Activated T-cell treated with anti-CD3 and anti-CD28 coated beads, Interleukin-2, amount 50 U/mL, for 48 hours (primary cell): ENCODE measurements at regions not wholly inside any gene's neighbourhood (a gene's known extent, or its start where the extent isn't known, plus 50 kb on each side); places are given as distances from the start of the nearest gene placed in this dataset.

ENCODE experiments used
- DNase-seq, 2 experiments: peaks; one replicate each; pipeline ENCODE4 v3.0.0-alpha.2; 2020

DNA sequence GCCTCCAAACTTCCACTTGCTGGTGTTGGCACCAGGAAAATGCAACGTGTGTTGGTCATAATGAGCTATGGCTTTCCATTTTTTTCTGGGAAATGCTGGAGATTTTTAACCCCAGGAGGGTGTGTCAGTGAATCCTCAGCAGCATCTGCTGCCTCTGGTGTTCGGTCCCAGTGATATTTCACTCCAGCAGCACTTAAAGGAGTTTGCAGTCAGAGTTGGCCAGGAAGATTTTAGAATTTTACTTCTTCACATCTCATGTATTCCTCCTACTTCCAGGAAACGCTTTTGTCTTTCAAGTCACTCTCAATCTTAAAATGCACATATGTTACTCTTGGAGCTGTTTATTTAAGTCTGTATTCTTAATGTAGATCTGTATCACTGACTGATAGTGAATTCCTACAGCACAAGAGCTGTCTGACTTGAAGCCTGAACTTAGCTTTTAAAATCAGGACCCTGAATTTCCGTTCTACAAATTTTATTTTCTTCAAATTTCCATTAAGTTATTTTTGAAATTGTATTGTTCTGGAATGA lies 903.4 kb upstream of the SLC10A2 start:
- no peak for DNase-seq

- DNase-seq: no peak
Measured at GRCh38 chr13:103965506-103966243, 899.5 kb upstream of the SLC10A2 start.

GRCh38 chr13:103961784-103962183 lies 895.6 kb upstream of the SLC10A2 start:
- DNase-seq: no peak

DNA sequence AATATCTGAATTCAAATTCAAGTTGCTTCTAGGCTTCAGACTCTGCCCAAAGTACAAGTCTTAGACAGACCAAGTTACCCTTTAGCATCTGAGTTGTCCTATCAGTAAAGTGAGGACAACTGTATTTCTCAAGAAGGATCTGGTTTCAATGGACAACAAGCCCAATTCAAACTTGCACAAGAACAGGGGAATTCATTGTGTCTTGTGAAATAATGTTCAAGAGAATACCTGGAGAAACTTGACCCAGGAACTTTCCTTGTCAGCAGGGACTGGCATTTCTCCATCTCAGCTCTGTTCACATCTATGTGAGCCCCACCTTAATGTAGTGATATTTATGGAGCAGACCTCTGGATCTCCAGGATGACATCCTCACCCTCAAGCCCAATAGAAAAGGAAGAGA lies 894.9 kb upstream of the SLC10A2 start:
- no peak for DNase-seq

DNA sequence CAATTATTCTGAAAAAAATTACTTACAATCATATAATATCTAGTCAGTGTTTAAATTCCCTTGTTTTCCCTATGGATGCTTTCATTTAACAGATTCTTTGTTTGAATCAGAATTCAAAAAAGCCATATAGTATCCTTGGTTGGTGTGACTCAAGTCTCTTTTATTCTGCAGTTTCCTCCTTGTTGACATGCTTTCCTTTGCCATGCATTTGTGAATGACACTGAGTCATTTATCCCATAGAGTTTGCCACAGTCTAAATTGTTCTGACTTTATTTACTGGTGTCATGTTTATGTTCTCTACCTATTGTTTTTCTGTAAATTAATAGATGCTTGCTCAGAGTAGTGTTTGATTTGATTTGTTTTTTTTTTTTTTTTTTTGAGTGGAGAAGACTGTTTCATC lies 893.8 kb upstream of the SLC10A2 start:
- no peak for DNase-seq

- DNase-seq: no peak
Measured at GRCh38 chr13:103958691-103959090, 892.5 kb upstream of the SLC10A2 start.

GRCh38 chr13:103957939-103958338 lies 891.7 kb upstream of the SLC10A2 start:
- DNase-seq: no peak

DNA sequence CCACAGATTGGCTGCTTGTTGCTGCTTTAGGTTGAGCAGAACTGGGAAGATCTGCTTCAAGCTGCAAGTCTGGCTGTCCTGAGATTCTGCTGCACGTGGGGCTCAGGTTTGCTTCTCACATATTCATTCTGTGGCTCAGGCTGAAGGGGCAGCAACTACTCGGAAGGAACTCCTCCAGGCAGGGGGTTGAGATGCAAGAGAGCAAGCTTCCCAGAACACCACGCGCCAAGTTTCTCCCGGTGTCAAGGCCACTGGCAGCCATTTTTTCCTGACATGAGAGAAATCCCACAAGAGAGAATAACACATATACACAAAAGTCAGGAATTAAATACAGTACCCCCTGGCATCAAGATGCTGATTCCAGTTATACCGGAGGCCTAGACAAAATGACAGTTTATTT lies 887.6 kb upstream of the SLC10A2 start:
- DNase-seq: no peak

GRCh38 chr13:103952183-103952582 lies 886.0 kb upstream of the SLC10A2 start:
- DNase-seq: no peak

DNA sequence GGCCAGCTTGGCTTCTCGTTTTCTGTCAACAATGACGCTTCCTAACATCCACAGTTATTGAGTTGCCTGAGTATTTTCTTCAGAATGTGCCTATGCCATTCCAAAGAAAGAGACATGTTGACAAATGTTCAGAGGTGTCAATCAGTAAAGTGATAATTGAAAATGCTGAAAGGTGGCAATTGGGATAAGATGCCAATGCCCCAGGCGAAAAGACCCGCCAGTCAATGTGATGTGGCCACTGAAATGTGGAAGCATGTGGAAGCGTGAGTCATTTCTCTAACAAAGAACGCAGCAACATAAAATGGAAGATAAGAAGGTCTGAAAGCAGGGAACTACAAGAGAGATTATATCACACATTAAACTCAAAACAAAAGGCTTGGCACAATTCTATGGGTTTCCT lies 882.2 kb upstream of the SLC10A2 start:
- no peak for DNase-seq

DNA sequence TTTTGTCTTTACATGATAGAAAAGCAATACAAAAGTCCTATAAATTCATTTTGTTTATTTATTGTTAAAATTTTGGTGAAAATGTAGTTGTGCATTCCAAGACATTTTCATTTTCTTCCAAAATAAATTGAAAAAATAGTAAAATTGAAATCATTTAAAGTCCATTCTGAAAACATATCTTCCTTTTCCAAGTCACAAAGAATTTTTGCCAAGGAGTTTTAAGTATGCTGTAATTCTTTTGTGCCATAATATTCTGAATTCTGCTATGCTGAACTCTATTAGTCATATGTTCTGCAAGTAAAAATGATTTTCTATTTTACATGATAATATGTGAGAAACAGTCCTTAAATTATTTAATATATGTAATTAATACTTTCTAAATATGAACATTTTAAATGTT lies 879.6 kb upstream of the SLC10A2 start:
- DNase-seq: no peak

- DNase-seq: no peak
Measured at GRCh38 chr13:103941506-103942140, 875.4 kb upstream of the SLC10A2 start.

DNA sequence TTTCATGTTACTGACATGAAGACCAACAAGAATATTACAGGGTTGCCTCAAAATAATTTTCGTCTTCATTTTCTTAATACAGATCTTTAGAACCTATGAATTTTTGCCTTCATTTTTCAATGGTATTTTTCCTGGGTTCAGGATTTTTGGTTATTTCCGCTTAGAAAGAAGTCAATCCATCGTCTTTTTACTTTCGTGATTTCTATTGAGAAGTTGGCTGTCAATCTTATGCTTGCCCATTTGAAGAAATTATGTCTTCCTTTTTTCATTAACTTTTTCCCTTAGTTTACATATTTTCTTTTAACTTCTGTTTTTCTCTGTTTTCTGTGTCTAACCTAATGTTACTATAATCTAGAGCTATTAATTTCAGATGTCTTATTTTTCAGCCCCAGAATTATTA lies 868.9 kb upstream of the SLC10A2 start:
- DNase-seq: no peak

GRCh38 chr13:103931885-103932284 lies 865.7 kb upstream of the SLC10A2 start:
- no peak for DNase-seq

- DNase-seq: no peak
Measured at GRCh38 chr13:103931331-103931845, 865.2 kb upstream of the SLC10A2 start.

DNA sequence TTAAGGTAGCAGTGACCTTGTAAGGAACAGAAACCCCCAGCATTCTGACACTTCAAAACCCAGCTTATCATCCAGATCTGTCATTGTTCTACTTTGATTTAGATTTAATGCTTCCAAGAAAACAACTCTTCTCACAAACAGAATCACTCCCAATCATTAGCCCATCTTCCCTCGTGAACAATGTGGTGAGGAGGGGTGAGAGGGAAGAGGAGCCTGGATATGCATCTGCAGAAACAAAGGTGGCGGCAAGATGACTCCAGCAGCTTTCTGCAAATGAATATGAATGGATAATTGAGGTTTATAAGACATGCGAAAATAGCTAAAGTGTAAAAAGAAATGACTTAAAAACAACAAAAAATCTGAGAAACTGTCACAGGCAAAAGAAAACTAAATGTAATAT lies 859.9 kb upstream of the SLC10A2 start:
- no peak for DNase-seq

DNA sequence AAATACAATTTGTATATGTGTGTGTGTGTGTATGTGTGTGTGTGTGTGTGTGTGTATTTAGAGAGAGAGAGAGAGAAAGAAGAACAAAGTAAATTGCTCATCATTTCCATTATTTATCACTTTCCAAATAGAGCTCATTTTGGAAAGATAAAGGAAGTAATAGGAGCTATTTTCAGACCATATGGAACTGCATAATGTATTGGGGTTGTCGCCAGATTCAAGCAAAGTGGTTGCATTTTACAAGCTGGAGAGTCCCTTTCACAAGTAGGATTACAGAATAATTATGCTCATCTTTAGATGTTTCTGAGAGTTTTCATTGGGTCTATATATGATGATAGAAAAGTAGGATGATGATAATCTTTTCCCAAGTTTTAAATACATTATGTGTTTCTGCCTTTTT lies 842.7 kb upstream of the SLC10A2 start:
- no peak for DNase-seq

DNA sequence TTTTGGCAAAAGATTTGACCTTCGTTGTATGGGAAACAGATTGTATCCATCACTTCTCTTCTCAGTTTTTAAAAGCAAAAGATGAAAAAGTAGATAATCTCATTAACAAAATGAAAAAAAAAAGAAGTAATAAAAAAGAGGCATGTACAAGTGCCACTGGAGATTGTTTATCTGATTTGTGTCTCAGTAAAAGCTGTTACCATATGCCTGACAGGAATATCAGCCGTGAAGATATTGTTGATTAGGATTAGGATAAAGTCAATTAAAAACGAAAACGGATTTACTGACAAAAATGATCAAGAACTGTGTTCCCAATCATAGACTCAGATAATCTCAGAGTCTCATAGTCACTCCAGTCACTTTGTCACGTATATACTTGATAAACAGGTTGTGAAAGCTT lies 842.1 kb upstream of the SLC10A2 start:
- no peak for DNase-seq

- DNase-seq: no peak
Measured at GRCh38 chr13:103903790-103904189, 837.6 kb upstream of the SLC10A2 start.

DNA sequence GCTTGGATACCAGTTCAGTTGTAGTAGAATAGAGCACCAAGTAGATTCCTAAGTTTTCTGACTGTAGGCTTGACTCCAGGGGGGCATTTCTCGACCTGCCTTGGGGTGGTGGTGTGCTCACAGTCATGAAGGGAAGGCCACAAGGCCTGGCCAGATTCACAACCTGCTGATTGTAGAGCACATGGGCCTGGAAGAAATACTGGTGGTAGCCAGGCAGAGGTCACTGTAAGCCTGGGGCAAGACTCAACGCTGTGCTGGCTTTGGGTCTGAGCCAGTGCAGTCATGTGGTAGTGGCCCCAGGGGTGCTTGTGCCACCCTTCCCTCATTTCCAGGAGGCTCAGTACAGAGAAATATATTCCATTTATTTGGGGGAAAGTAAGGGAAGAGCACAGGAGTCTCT lies 832.3 kb upstream of the SLC10A2 start:
- DNase-seq: no peak

GRCh38 chr13:103895835-103896531 lies 829.8 kb upstream of the SLC10A2 start:
- DNase-seq: no peak

- no peak for DNase-seq
Measured at GRCh38 chr13:103894626-103895025, 828.4 kb upstream of the SLC10A2 start.

DNA sequence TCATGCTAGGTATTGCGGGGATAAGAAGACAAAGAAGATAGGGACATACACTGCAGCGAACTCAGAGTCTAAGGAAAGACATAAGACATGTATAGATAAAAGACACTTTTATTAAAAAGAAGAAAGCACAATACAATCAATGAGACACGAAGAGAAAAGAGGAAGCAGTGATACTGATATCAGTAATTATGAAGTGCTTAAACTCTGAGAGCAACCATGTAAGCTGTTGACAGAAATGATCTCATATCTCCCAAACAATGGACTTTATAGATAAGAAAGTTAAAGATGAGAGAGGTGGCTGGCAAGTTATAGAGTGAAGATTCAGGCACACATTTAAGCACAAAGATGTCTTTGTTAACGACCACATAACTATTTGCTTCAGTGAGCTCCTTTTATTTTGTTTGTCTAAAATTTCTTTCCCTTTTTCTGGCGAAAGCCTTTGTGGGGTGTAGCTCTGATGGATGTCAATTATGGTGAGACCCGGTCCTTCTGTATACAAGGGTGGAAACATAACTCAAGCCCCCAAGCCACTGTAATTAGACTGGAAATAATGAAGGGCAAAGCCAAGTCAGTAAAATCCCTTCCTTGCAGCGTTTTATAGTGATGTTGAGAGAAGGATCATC lies 818.0 kb upstream of the SLC10A2 start:
- DNase-seq: no peak
